ENCODE measurements at regions not wholly inside any gene's neighbourhood (a gene's known extent, or its start where the extent isn't known, plus 50 kb on each side); places are given as distances from the start of the nearest gene placed in this dataset.

GRCh38 chr22:49476800-49477400 lies 350.8 kb downstream of the BRD1 start (continued):
- TF ChIP-seq CTCF (conservative IDR thresholded peaks at IDR 0.05; ENCODE audit: low read depth in 2 of 2) (no peak), EZH2phosphoT487 (IDR thresholded peaks at IDR 0.05; ENCODE audit: unreplicated experiment) (no peak), JUNB (IDR thresholded peaks at IDR 0.05; ENCODE audit: unreplicated experiment) (no peak), ETS1 (IDR thresholded peaks at IDR 0.05) (no peak)

- Histone ChIP-seq H3K4me1 (ENCODE audit: insufficient read depth) (no peaks in the 10 kb centered on the region), H3F3A (replicated peaks; ENCODE audit: low read depth) (no peaks in the 10 kb centered on the region), H4K20me1 (replicated peaks; ENCODE audit: insufficient read depth) (no peaks in the 10 kb centered on the region), H3K4me3 (no peak overlapping the region), H3K27me3 (ENCODE audit: insufficient read depth) (no peaks in the 10 kb centered on the region), H3K27ac (ENCODE audit: low read depth) (no peak overlapping the region), H3K9me2 (ENCODE audit: insufficient read depth) (no peaks in the 10 kb centered on the region), H3K36me3 (ENCODE audit: insufficient read depth) (peaks cover 4% of the 10 kb centered on the region), H2AFZ (no peak overlapping the region), H3K4me2 (no peak overlapping the region), H3K79me2 (replicated peaks; ENCODE audit: insufficient read depth) (no peaks in the 10 kb centered on the region)
- DNase-seq (ENCODE audit: low spot score) (no peak), ATAC-seq (no peak)
- H3K27ac Mint-ChIP-seq: no peak overlapping the region
- no peak overlapping the region for H3K4me3 Mint-ChIP-seq
- TF ChIP-seq ZNF331 (CRISPR knock-in tag; IDR thresholded peaks at IDR 0.05; ENCODE audit: low read depth) (no peak), ZNF114 (CRISPR knock-in tag; IDR thresholded peaks at IDR 0.05) (no peak), NANOG (IDR thresholded peaks at IDR 0.05; ENCODE audit: borderline replicate concordance) (no peak), CREB1 (CRISPR knock-in tag; IDR thresholded peaks at IDR 0.05; ENCODE audit: low read depth) (no peak), POLR2AphosphoS5 (IDR thresholded peaks at IDR 0.05; ENCODE audit: low read depth) (no peak), STAT1 (IDR thresholded peaks at IDR 0.05; ENCODE audit: unreplicated experiment) (no peak), ETS1 (IDR thresholded peaks at IDR 0.05) (no peak), REST (IDR thresholded peaks at IDR 0.05; ENCODE audit: unreplicated experiment) (no peak), ZNF462 (CRISPR knock-in tag; IDR thresholded peaks at IDR 0.05) (no peak)
- peaks cover 4% of the 10 kb centered on the region for H3K27me3 Mint-ChIP-seq (ENCODE audit: insufficient read depth, low read depth, poor library complexity)
- H3K4me1 Mint-ChIP-seq: peaks cover 22% of the 10 kb centered on the region
- H3K36me3 Mint-ChIP-seq (ENCODE audit: low read depth): peaks cover 6% of the 10 kb centered on the region; the same call in 2 of the 3 replicates
- peaks cover 5% of the 10 kb centered on the region for H3K9me3 Mint-ChIP-seq
Observed at GRCh38 chr22:49476176-49476575, 351.5 kb downstream of the BRD1 start.

Data from GM23338 (cell line).